Endothelial cell (in vitro differentiated cells): ENCODE measurements at regions not wholly inside any gene's neighbourhood (a gene's known extent, or its start where the extent isn't known, plus 50 kb on each side); places are given as distances from the start of the nearest gene placed in this dataset.

Experiments used
- DNase-seq: peaks from one replicate; pipeline ENCODE4 v3.0.0; 2021; ENCODE audit warnings: low spot score
- H3K27ac Mint-ChIP-seq: one replicate; pipeline ENCODE4 v1.8.0; 2021; ENCODE audit warnings: mixed read lengths, inconsistent platforms; ENCODE audit not compliant: unreplicated experiment
- H3K27me3 Mint-ChIP-seq: one replicate; pipeline ENCODE4 v1.8.0; 2021; ENCODE audit warnings: mild to moderate bottlenecking, moderate library complexity, mixed read lengths, inconsistent platforms; ENCODE audit not compliant: unreplicated experiment
- H3K36me3 Mint-ChIP-seq: one replicate; pipeline ENCODE4 v1.8.0; 2021; ENCODE audit warnings: mild to moderate bottlenecking, low read depth, mixed read lengths, inconsistent platforms; ENCODE audit not compliant: unreplicated experiment
- H3K4me1 Mint-ChIP-seq: one replicate; pipeline ENCODE4 v1.8.0; 2021; ENCODE audit warnings: mild to moderate bottlenecking, mixed read lengths, inconsistent platforms; ENCODE audit not compliant: unreplicated experiment
- H3K4me3 Mint-ChIP-seq: one replicate; pipeline ENCODE4 v1.8.0; 2021; ENCODE audit warnings: mild to moderate bottlenecking, mixed read lengths, inconsistent platforms; ENCODE audit not compliant: unreplicated experiment
- H3K9me3 Mint-ChIP-seq: one replicate; pipeline ENCODE4 v1.8.0; 2021; ENCODE audit warnings: mixed read lengths, inconsistent platforms; ENCODE audit not compliant: unreplicated experiment
- CTCF ChIP-seq: fragments of 200-600 bp; sonication (generic); IDR thresholded peaks from one replicate; pipeline ENCODE4 v1.5.0; 2021; ENCODE audit warnings: antibody characterized with exemption; ENCODE audit not compliant: unreplicated experiment

GRCh38 chr4:116332508-116332907, 752.9 kb downstream of the TRAM1L1 start:
- H3K9me3 Mint-ChIP-seq = no peaks in the 10 kb centered on the region
- DNase-seq = no peak
- no peak for TF ChIP-seq CTCF
- H3K27me3 Mint-ChIP-seq = no peaks in the 10 kb centered on the region
- no peak overlapping the region for H3K4me3 Mint-ChIP-seq
- H3K4me1 Mint-ChIP-seq = no peaks in the 10 kb centered on the region
- H3K36me3 Mint-ChIP-seq = no peaks in the 10 kb centered on the region
- H3K27ac Mint-ChIP-seq = no peak overlapping the region

GRCh38 chr4:116328261-116328860, 757.0 kb downstream of the TRAM1L1 start:
- H3K27me3 Mint-ChIP-seq = no peaks in the 10 kb centered on the region
- H3K9me3 Mint-ChIP-seq = no peaks in the 10 kb centered on the region
- TF ChIP-seq CTCF = no peak
- H3K4me1 Mint-ChIP-seq = no peaks in the 10 kb centered on the region
- no peak for DNase-seq
- no peak overlapping the region for H3K27ac Mint-ChIP-seq
- no peak overlapping the region for H3K4me3 Mint-ChIP-seq
- H3K36me3 Mint-ChIP-seq = no peaks in the 10 kb centered on the region

- Mint-ChIP-seq H3K9me3 (no peaks in the 10 kb centered on the region), H3K27ac (no peak overlapping the region), H3K4me3 (no peak overlapping the region), H3K4me1 (no peaks in the 10 kb centered on the region), H3K36me3 (no peaks in the 10 kb centered on the region), H3K27me3 (no peaks in the 10 kb centered on the region)
- TF ChIP-seq CTCF = no peak
- DNase-seq = no peak
These were observed 761.8 kb downstream of the TRAM1L1 start for GRCh38 chr4:116323606-116324005.

- Mint-ChIP-seq H3K36me3 (no peaks in the 10 kb centered on the region), H3K4me1 (no peaks in the 10 kb centered on the region), H3K4me3 (no peak overlapping the region), H3K27ac (no peak overlapping the region), H3K27me3 (no peaks in the 10 kb centered on the region), H3K9me3 (no peaks in the 10 kb centered on the region)
- no peak for TF ChIP-seq CTCF
- DNase-seq = no peak
These were observed 763.9 kb downstream of the TRAM1L1 start for GRCh38 chr4:116321471-116321870.

GRCh38 chr4:116320859-116321258, 764.5 kb downstream of the TRAM1L1 start:
- no peaks in the 10 kb centered on the region for H3K36me3 Mint-ChIP-seq
- no peaks in the 10 kb centered on the region for H3K27me3 Mint-ChIP-seq
- H3K27ac Mint-ChIP-seq = no peak overlapping the region
- no peaks in the 10 kb centered on the region for H3K9me3 Mint-ChIP-seq
- H3K4me3 Mint-ChIP-seq = no peak overlapping the region
- no peak for DNase-seq
- no peak for TF ChIP-seq CTCF
- no peaks in the 10 kb centered on the region for H3K4me1 Mint-ChIP-seq
